ENCODE measurements at regions not wholly inside any gene's neighbourhood (a gene's known extent, or its start where the extent isn't known, plus 50 kb on each side); places are given as distances from the start of the nearest gene placed in this dataset.

GRCh38 chr5:135693371-135693955 lies 114.7 kb upstream of the CXCL14 start:
- H3K27me3 Mint-ChIP-seq: peaks cover 54% of the 10 kb centered on the region
- no peak overlapping the region for H3K27ac Mint-ChIP-seq (ENCODE audit: low read depth)
- no peaks in the 10 kb centered on the region for H3K9me3 Mint-ChIP-seq
- H3K4me3 Mint-ChIP-seq: no peak overlapping the region
- ATAC-seq (replicated peaks; ENCODE audit: extremely low read depth, poor library complexity, severe bottlenecking) (no peak), DNase-seq (ENCODE audit: low spot score in 2 of 2) (no peak)
- H3K4me1 Mint-ChIP-seq: no peaks in the 10 kb centered on the region
- H3K36me3 Mint-ChIP-seq (ENCODE audit: insufficient read depth): no peaks in the 10 kb centered on the region

GRCh38 chr5:135691044-135691443 lies 112.3 kb upstream of the CXCL14 start:
- Mint-ChIP-seq H3K4me1 (no peaks in the 10 kb centered on the region), H3K27me3 (peaks cover 70% of the 10 kb centered on the region)

GRCh38 chr5:135690466-135690865 lies 111.7 kb upstream of the CXCL14 start:
- H3K27ac Mint-ChIP-seq (ENCODE audit: low read depth): no peak overlapping the region

More at GRCh38 chr5:135691044-135691443, 112.3 kb upstream of the CXCL14 start:
- ATAC-seq (replicated peaks; ENCODE audit: extremely low read depth, poor library complexity, severe bottlenecking) (no peak), DNase-seq (ENCODE audit: low spot score in 2 of 2) (no peak)
- H3K4me3 Mint-ChIP-seq: no peak overlapping the region
- no peaks in the 10 kb centered on the region for H3K9me3 Mint-ChIP-seq
- no peak overlapping the region for H3K27ac Mint-ChIP-seq (ENCODE audit: low read depth)
- H3K36me3 Mint-ChIP-seq (ENCODE audit: insufficient read depth): no peaks in the 10 kb centered on the region

GRCh38 chr5:135689506-135689905 lies 110.7 kb upstream of the CXCL14 start:
- Mint-ChIP-seq H3K27ac (ENCODE audit: low read depth) (no peak overlapping the region), H3K4me1 (no peaks in the 10 kb centered on the region), H3K9me3 (no peaks in the 10 kb centered on the region), H3K36me3 (ENCODE audit: insufficient read depth) (no peaks in the 10 kb centered on the region), H3K27me3 (peaks cover 60% of the 10 kb centered on the region), H3K4me3 (no peak overlapping the region)
- DNase-seq (ENCODE audit: low spot score in 2 of 2) (no peak), ATAC-seq (replicated peaks; ENCODE audit: extremely low read depth, poor library complexity, severe bottlenecking) (no peak)

More at GRCh38 chr5:135690466-135690865, 111.7 kb upstream of the CXCL14 start:
- no peaks in the 10 kb centered on the region for H3K36me3 Mint-ChIP-seq (ENCODE audit: insufficient read depth)
- peaks cover 68% of the 10 kb centered on the region for H3K27me3 Mint-ChIP-seq
- DNase-seq (ENCODE audit: low spot score in 2 of 2) (no peak), ATAC-seq (replicated peaks; ENCODE audit: extremely low read depth, poor library complexity, severe bottlenecking) (no peak)
- no peak overlapping the region for H3K4me3 Mint-ChIP-seq
- H3K9me3 Mint-ChIP-seq: no peaks in the 10 kb centered on the region
- no peaks in the 10 kb centered on the region for H3K4me1 Mint-ChIP-seq

GRCh38 chr5:135688385-135688784 lies 109.6 kb upstream of the CXCL14 start:
- ATAC-seq (replicated peaks; ENCODE audit: extremely low read depth, poor library complexity, severe bottlenecking) (no peak), DNase-seq (ENCODE audit: low spot score in 2 of 2) (no peak)
- Mint-ChIP-seq H3K4me1 (no peaks in the 10 kb centered on the region), H3K4me3 (no peak overlapping the region), H3K9me3 (no peaks in the 10 kb centered on the region), H3K36me3 (ENCODE audit: insufficient read depth) (no peaks in the 10 kb centered on the region), H3K27me3 (peaks cover 60% of the 10 kb centered on the region), H3K27ac (ENCODE audit: low read depth) (no peak overlapping the region)

GRCh38 chr5:135683189-135683588 lies 104.4 kb upstream of the CXCL14 start:
- H3K27me3 Mint-ChIP-seq: peaks cover 31% of the 10 kb centered on the region
- DNase-seq (ENCODE audit: low spot score in 2 of 2) (no peak), ATAC-seq (replicated peaks; ENCODE audit: extremely low read depth, poor library complexity, severe bottlenecking) (no peak)
- no peak overlapping the region for H3K4me3 Mint-ChIP-seq
- H3K27ac Mint-ChIP-seq (ENCODE audit: low read depth): no peak overlapping the region
- no peaks in the 10 kb centered on the region for H3K4me1 Mint-ChIP-seq
- peaks cover 25% of the 10 kb centered on the region for H3K9me3 Mint-ChIP-seq
- no peaks in the 10 kb centered on the region for H3K36me3 Mint-ChIP-seq (ENCODE audit: insufficient read depth)

- no peak overlapping the region for H3K27ac Mint-ChIP-seq (ENCODE audit: low read depth)
- ATAC-seq (replicated peaks; ENCODE audit: extremely low read depth, poor library complexity, severe bottlenecking): no peak
- no peaks in the 10 kb centered on the region for H3K4me1 Mint-ChIP-seq
- no peak overlapping the region for H3K4me3 Mint-ChIP-seq
- DNase-seq (ENCODE audit: low spot score in 2 of 2): no peak
- H3K36me3 Mint-ChIP-seq (ENCODE audit: insufficient read depth): no peaks in the 10 kb centered on the region
- peaks cover 21% of the 10 kb centered on the region for H3K27me3 Mint-ChIP-seq
- peaks cover 31% of the 10 kb centered on the region for H3K9me3 Mint-ChIP-seq
Observed at GRCh38 chr5:135680713-135681112, 101.9 kb upstream of the CXCL14 start.

GRCh38 chr5:135678640-135679268 lies 100.0 kb upstream of the CXCL14 start:
- ATAC-seq (replicated peaks; ENCODE audit: extremely low read depth, poor library complexity, severe bottlenecking): no peak
- no peak for DNase-seq (ENCODE audit: low spot score in 2 of 2)
- Mint-ChIP-seq H3K4me1 (no peaks in the 10 kb centered on the region), H3K9me3 (peaks cover 31% of the 10 kb centered on the region), H3K27me3 (peaks cover 25% of the 10 kb centered on the region), H3K36me3 (ENCODE audit: insufficient read depth) (no peaks in the 10 kb centered on the region), H3K4me3 (no peak overlapping the region), H3K27ac (ENCODE audit: low read depth) (no peak overlapping the region)

- ATAC-seq (replicated peaks; ENCODE audit: extremely low read depth, poor library complexity, severe bottlenecking) (no peak), DNase-seq (ENCODE audit: low spot score in 2 of 2) (no peak)
- peaks cover 6% of the 10 kb centered on the region for H3K9me3 Mint-ChIP-seq
- H3K27ac Mint-ChIP-seq (ENCODE audit: low read depth): no peak overlapping the region
- H3K4me3 Mint-ChIP-seq: no peak overlapping the region
- no peaks in the 10 kb centered on the region for H3K4me1 Mint-ChIP-seq
- peaks cover 51% of the 10 kb centered on the region for H3K27me3 Mint-ChIP-seq
- no peaks in the 10 kb centered on the region for H3K36me3 Mint-ChIP-seq (ENCODE audit: insufficient read depth)
Observed at GRCh38 chr5:135671966-135672365, 93.2 kb upstream of the CXCL14 start.

GRCh38 chr5:135671052-135671705 lies 92.4 kb upstream of the CXCL14 start:
- DNase-seq (ENCODE audit: low spot score in 2 of 2) (no peak), ATAC-seq (replicated peaks; ENCODE audit: extremely low read depth, poor library complexity, severe bottlenecking) (no peak)
- H3K4me1 Mint-ChIP-seq: no peaks in the 10 kb centered on the region
- H3K9me3 Mint-ChIP-seq: peaks cover 3% of the 10 kb centered on the region
- H3K4me3 Mint-ChIP-seq: no peak overlapping the region
- H3K27ac Mint-ChIP-seq (ENCODE audit: low read depth): no peak overlapping the region
- H3K36me3 Mint-ChIP-seq (ENCODE audit: insufficient read depth): no peaks in the 10 kb centered on the region
- H3K27me3 Mint-ChIP-seq: peaks cover 53% of the 10 kb centered on the region

GRCh38 chr5:135670588-135670987 lies 91.8 kb upstream of the CXCL14 start:
- no peak for ATAC-seq (replicated peaks; ENCODE audit: extremely low read depth, poor library complexity, severe bottlenecking)
- DNase-seq (ENCODE audit: low spot score in 2 of 2): no peak
- H3K27me3 Mint-ChIP-seq: peaks cover 52% of the 10 kb centered on the region
- no peak overlapping the region for H3K4me3 Mint-ChIP-seq
- no peaks in the 10 kb centered on the region for H3K9me3 Mint-ChIP-seq
- no peak overlapping the region for H3K27ac Mint-ChIP-seq (ENCODE audit: low read depth)
- no peaks in the 10 kb centered on the region for H3K36me3 Mint-ChIP-seq (ENCODE audit: insufficient read depth)
- H3K4me1 Mint-ChIP-seq: no peaks in the 10 kb centered on the region

GRCh38 chr5:135669416-135669815 lies 90.6 kb upstream of the CXCL14 start:
- Mint-ChIP-seq H3K4me3 (no peak overlapping the region), H3K9me3 (no peaks in the 10 kb centered on the region), H3K4me1 (no peaks in the 10 kb centered on the region), H3K27me3 (peaks cover 49% of the 10 kb centered on the region), H3K27ac (ENCODE audit: low read depth) (no peak overlapping the region), H3K36me3 (ENCODE audit: insufficient read depth) (no peaks in the 10 kb centered on the region)
- DNase-seq (ENCODE audit: low spot score in 2 of 2) (no peak), ATAC-seq (replicated peaks; ENCODE audit: extremely low read depth, poor library complexity, severe bottlenecking) (no peak)

- ATAC-seq (replicated peaks; ENCODE audit: extremely low read depth, poor library complexity, severe bottlenecking): no peak
- Mint-ChIP-seq H3K9me3 (no peaks in the 10 kb centered on the region), H3K4me3 (no peak overlapping the region)
Observed at GRCh38 chr5:135667673-135668072, 88.9 kb upstream of the CXCL14 start.

More at GRCh38 chr5:135667673-135668072, 88.9 kb upstream of the CXCL14 start:
- Mint-ChIP-seq H3K27me3 (peaks cover 57% of the 10 kb centered on the region), H3K27ac (ENCODE audit: low read depth) (no peak overlapping the region), H3K4me1 (no peaks in the 10 kb centered on the region), H3K36me3 (ENCODE audit: insufficient read depth) (no peaks in the 10 kb centered on the region)
- no peak for DNase-seq (ENCODE audit: low spot score in 2 of 2)
